Mammary epithelial cell (primary cell): ENCODE measurements at regions not wholly inside any gene's neighbourhood (a gene's known extent, or its start where the extent isn't known, plus 50 kb on each side); places are given as distances from the start of the nearest gene placed in this dataset.

Experiments used
- EZH2 ChIP-seq: IDR thresholded peaks from 2 replicates; pipeline ENCODE4 v1.6.1; 2012; ENCODE audit warnings: low read length, inconsistent platforms, borderline replicate concordance
- TF ChIP-seq, protein P1 (sequence below), 2 donors: IDR thresholded peaks in 1 of 2; conservative IDR thresholded peaks in 1 of 2; 2 replicates each; pipeline ENCODE4 v1.5.1; 2011 to 2012; ENCODE audit warnings: inconsistent platforms in 2 of 2, low read length in 2 of 2, mild to moderate bottlenecking in 2 of 2, control low read depth in 1 of 2, low read depth in 1 of 2; ENCODE audit not compliant: insufficient read depth in 1 of 2; ENCODE audit errors: extremely low read depth in 1 of 2

DNA sequence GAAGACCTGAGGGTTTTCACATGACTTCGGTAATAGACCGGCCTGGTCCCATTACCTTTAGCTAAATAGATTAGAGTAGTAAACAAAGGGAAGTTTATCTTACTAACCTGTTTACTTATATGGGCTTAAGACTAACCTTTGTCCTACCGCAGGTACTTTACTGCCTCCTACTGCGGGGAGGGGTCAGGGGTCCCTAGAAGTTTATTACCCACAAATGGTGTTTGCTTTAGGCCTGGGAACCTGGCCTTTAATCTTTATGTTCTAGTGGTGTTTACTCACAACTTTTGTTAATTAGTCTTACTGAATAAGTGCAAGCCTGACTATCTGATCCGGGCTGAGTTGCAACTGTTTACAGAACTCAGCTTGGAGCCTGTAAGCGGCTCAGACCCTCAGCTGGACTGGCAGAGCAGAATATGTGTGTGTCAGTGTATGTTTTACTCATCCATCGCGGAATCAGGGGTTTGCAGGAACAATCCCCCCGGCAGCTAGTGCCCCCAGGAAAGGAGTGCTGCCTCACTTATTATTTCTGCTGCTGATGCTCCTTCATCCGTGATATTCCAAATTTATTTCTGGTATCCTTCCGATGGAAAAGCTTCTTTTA, 578.9 kb upstream of the SEMA3D start:
- TF ChIP-seq, protein P1, sequence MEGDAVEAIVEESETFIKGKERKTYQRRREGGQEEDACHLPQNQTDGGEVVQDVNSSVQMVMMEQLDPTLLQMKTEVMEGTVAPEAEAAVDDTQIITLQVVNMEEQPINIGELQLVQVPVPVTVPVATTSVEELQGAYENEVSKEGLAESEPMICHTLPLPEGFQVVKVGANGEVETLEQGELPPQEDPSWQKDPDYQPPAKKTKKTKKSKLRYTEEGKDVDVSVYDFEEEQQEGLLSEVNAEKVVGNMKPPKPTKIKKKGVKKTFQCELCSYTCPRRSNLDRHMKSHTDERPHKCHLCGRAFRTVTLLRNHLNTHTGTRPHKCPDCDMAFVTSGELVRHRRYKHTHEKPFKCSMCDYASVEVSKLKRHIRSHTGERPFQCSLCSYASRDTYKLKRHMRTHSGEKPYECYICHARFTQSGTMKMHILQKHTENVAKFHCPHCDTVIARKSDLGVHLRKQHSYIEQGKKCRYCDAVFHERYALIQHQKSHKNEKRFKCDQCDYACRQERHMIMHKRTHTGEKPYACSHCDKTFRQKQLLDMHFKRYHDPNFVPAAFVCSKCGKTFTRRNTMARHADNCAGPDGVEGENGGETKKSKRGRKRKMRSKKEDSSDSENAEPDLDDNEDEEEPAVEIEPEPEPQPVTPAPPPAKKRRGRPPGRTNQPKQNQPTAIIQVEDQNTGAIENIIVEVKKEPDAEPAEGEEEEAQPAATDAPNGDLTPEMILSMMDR (conservative IDR thresholded peaks at IDR 0.05 in 1 of 2, IDR thresholded peaks at IDR 0.05 in 1 of 2; ENCODE audit: extremely low read depth in 1 of 2, insufficient read depth in 1 of 2, low read depth in 1 of 2, low read length in 2 of 2): no peak
- TF ChIP-seq EZH2: no peak
